Islet precursor cell (in vitro differentiated cells): ENCODE measurements at regions not wholly inside any gene's neighbourhood (a gene's known extent, or its start where the extent isn't known, plus 50 kb on each side); places are given as distances from the start of the nearest gene placed in this dataset.
A peak's percentile ranks its signal among the peaks of the same experiment; 100 is the strongest.

Experiments used
- DNase-seq: peaks from one replicate; pipeline ENCODE4 v3.0.0-alpha.2; 2018

- DNase-seq, result no peak
These were observed 107.5 kb upstream of the ARHGEF26 start for GRCh38 chr3:154013736-154014135.

GRCh38 chr3:154015307-154015706 lies 105.9 kb upstream of the ARHGEF26 start:
- no peak for DNase-seq

- DNase-seq, result peak; percentile 80
These were observed 103.0 kb upstream of the ARHGEF26 start for GRCh38 chr3:154018100-154018696.

GRCh38 chr3:154022606-154023005 lies 98.6 kb upstream of the ARHGEF26 start:
- no peak for DNase-seq

GRCh38 chr3:154023148-154023547 lies 98.0 kb upstream of the ARHGEF26 start:
- DNase-seq, result no peak

- no peak for DNase-seq
These were observed 96.2 kb upstream of the ARHGEF26 start for GRCh38 chr3:154025007-154025406.

GRCh38 chr3:154029926-154030325 lies 91.3 kb upstream of the ARHGEF26 start:
- DNase-seq, result no peak

- DNase-seq, result no peak
These were observed 86.3 kb upstream of the ARHGEF26 start for GRCh38 chr3:154034797-154035330.

- no peak for DNase-seq
These were observed 80.9 kb upstream of the ARHGEF26 start for GRCh38 chr3:154040283-154040682.

GRCh38 chr3:154044671-154045070 lies 76.5 kb upstream of the ARHGEF26 start:
- no peak for DNase-seq

- DNase-seq, result no peak
These were observed 71.0 kb upstream of the ARHGEF26 start for GRCh38 chr3:154050216-154050615.

GRCh38 chr3:154050766-154051165 lies 70.4 kb upstream of the ARHGEF26 start:
- DNase-seq, result no peak

- DNase-seq, result peak; percentile 62
These were observed 61.4 kb upstream of the ARHGEF26 start for GRCh38 chr3:154059833-154060232.

- DNase-seq, result peak; percentile 54
These were observed 60.8 kb upstream of the ARHGEF26 start for GRCh38 chr3:154060238-154061000.

GRCh38 chr3:154061001-154061370 lies 60.2 kb upstream of the ARHGEF26 start:
- no peak for DNase-seq

GRCh38 chr3:154062513-154062912 lies 58.7 kb upstream of the ARHGEF26 start:
- no peak for DNase-seq

- DNase-seq, result no peak
These were observed 50.0 kb upstream of the ARHGEF26 start for GRCh38 chr3:154071146-154071545.
